Esophagus (tissue), 2 donors: ENCODE measurements at regions not wholly inside any gene's neighbourhood (a gene's known extent, or its start where the extent isn't known, plus 50 kb on each side); places are given as distances from the start of the nearest gene placed in this dataset.
"Not testable (repeated sequence)": the region's sequence is repeated elsewhere in the genome, so short reads cannot be mapped to it uniquely, and the experiment has no call there.

Experiments used
- H3K27ac ChIP-seq, 2 donors: one replicate each; pipeline ENCODE4 v1.5.1; 2013; ENCODE audit warnings: low read depth in 2 of 2, mild to moderate bottlenecking in 2 of 2, inconsistent platforms in 1 of 2, low read length in 1 of 2, moderate library complexity in 1 of 2
- H3K27me3 ChIP-seq, 2 donors: one replicate each; pipeline ENCODE4 v1.6.1; 2013; ENCODE audit warnings: low read length in 2 of 2, control low read depth in 1 of 2, mild to moderate bottlenecking in 1 of 2; ENCODE audit not compliant: insufficient read depth in 2 of 2, control insufficient read depth in 1 of 2
- H3K36me3 ChIP-seq, 2 donors: one replicate each; pipeline ENCODE4 v1.6.1; 2013; ENCODE audit warnings: low read length in 1 of 2; ENCODE audit not compliant: control insufficient read depth in 2 of 2, insufficient read depth in 2 of 2
- H3K4me1 ChIP-seq, 2 donors: one replicate each; pipeline ENCODE4 v1.6.1; 2013; ENCODE audit warnings: low read length in 1 of 2; ENCODE audit not compliant: control insufficient read depth in 2 of 2, insufficient read depth in 2 of 2
- H3K4me3 ChIP-seq, 2 donors: one replicate each; pipeline ENCODE4 v1.5.1; 2013; ENCODE audit warnings: low read length in 2 of 2, mild to moderate bottlenecking in 2 of 2, low read depth in 1 of 2, moderate library complexity in 1 of 2
- H3K9me3 ChIP-seq, 2 donors: one replicate each; pipeline ENCODE4 v1.6.1; 2013; ENCODE audit warnings: mild to moderate bottlenecking in 2 of 2, low read depth in 1 of 2, low read length in 1 of 2, moderate library complexity in 1 of 2; ENCODE audit not compliant: control insufficient read depth in 2 of 2, insufficient read depth in 1 of 2
- WGBS, 2 donors: extraction: QIAGEN DNeasy Blood & Tissue Kit; methylation state at CpG; one replicate each; pipeline ENCODE4 v1.1.7; 2013; 5-methylcytosine and 5-hydroxymethylcytosine counted together
- donor health status: healthy with polysubstance abuse.
- donor health status: Bipolar disorder and iron deficiency.

GRCh38 chr6:135555550-135555949, 58.0 kb upstream of the AHI1 start:
- Histone ChIP-seq H3K4me3 (no peak overlapping the region), H3K9me3 (no peaks in the 10 kb centered on the region), H3K27me3 (no peaks in the 10 kb centered on the region), H3K36me3 (no peaks in the 10 kb centered on the region), H3K27ac (no peak overlapping the region), H3K4me1 (no peaks in the 10 kb centered on the region)
- 79 to 83% methylated on average over 4 of the region's 4 CpGs for WGBS, 2 donors

GRCh38 chr6:135557582-135557981, 60.0 kb upstream of the AHI1 start:
- H3K27me3 ChIP-seq: no peaks in the 10 kb centered on the region
- H3K4me1 ChIP-seq: no peaks in the 10 kb centered on the region
- no peaks in the 10 kb centered on the region for H3K9me3 ChIP-seq
- H3K36me3 ChIP-seq: no peaks in the 10 kb centered on the region
- H3K4me3 ChIP-seq: no peak overlapping the region
- no peak overlapping the region for H3K27ac ChIP-seq
- 88 to 93% methylated on average over 2 of the region's 2 CpGs for WGBS, 2 donors

DNA sequence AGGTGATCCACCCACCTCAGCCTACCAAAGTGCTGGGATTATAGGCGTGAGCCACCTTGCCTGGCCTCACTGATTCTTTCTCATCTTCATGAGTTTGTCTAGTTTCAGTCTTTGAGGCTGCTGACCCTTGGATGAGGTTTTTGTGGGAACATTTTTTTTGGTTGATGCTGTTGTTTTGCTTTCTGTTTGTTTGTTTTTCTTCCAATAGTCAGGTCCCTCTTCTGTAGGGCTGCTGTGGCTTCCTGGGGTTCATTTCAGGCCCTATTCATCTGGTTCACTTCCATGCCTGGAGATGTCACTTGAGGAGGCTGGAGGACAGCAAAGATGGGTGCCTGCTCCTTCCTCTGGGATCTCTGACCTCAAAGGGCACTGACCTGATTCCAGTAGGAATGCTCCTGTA, 68.1 kb upstream of the AHI1 start:
- H3K4me1 ChIP-seq, H3K4me3 ChIP-seq, H3K27ac ChIP-seq, H3K27me3 ChIP-seq, H3K9me3 ChIP-seq, H3K36me3 ChIP-seq: not testable (repeated sequence)
- WGBS, 2 donors: 95 to 96% methylated on average over 1 of the region's 1 CpG

DNA sequence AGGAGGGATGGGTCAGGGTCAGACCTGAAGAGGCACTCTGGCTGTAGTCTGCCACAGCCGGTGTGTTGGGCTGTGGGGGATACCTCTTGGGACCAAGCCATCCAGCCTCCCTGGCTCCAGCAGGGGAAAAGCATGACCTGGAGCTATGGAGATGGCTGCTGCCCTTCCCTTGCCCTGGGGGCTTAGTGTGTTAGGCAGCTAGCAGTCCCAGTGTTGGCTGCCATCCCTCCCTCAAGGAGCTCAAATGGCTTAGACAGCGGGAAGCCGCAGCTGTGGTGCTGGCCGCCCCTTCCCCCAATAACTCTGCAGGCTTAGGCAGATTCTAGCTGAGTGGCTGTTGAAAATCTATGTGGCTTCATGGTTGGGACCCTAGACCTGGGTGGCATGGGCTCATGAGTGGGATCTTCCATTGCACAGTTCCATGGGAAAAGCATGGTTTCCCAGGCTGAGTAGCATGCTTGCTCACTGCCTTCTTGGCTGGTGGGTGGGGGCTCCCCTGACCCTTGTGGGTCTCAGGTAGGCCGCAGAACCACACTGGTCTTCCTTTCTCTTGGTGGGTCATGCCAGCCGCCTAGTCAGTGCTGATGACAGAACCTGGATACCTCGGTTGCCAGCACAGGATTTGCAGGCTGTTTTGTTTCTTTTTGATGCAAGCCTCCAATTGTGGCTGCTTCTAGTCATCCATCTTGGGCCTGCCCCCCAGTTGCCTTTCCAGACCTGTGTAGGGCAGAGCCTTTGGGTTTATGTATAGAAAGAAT, 69.0 kb upstream of the AHI1 start:
- Histone ChIP-seq H3K27ac (no peak overlapping the region), H3K9me3 (peaks cover 0 to 2% of the 10 kb centered on the region in 2 donors), H3K27me3 (no peaks in the 10 kb centered on the region), H3K4me1 (no peaks in the 10 kb centered on the region), H3K4me3 (no peak overlapping the region), H3K36me3 (no peaks in the 10 kb centered on the region)
- WGBS, 2 donors: 94 to 98% methylated on average over 7 of the region's 7 CpGs

DNA sequence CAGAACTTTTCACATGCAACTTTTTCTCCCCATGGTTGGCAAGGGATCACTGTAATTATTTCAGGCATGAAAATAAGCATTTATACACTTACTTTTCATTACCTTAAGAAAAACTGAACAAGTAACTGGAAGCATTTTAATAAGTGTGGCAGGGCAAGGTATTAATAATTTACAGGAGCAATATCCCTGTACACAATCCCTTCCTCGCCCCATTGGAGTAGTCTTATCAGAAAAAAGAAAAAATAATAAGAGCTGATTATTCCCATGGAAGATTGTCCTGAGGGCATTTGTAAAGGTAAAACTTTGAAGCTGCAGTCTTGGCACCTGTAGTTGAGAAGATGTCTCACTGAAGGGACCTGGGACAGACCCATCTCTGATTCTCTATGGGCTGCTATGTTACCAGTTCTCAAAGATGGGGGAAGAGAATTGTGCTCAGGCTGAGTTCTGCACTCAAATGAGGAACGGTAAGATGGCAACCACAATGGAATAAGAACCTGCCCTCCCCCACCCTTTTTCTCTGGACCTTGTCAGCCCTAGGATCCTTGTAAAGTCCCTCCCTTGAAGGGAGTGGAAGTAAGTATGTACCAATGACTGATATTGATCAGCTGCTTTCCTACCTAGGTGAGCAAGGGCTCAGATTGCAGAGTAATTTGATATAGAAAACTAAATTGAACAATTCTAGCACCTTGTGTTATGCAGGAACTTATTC, 70.0 kb upstream of the AHI1 start:
- Histone ChIP-seq H3K4me1 (no peaks in the 10 kb centered on the region), H3K36me3 (no peaks in the 10 kb centered on the region), H3K27ac (no peak overlapping the region), H3K27me3 (no peaks in the 10 kb centered on the region), H3K9me3 (peaks cover 0 to 2% of the 10 kb centered on the region in 2 donors), H3K4me3 (no peak overlapping the region)
- 66 to 88% methylated on average over 2 of the region's 2 CpGs for WGBS, 2 donors

DNA sequence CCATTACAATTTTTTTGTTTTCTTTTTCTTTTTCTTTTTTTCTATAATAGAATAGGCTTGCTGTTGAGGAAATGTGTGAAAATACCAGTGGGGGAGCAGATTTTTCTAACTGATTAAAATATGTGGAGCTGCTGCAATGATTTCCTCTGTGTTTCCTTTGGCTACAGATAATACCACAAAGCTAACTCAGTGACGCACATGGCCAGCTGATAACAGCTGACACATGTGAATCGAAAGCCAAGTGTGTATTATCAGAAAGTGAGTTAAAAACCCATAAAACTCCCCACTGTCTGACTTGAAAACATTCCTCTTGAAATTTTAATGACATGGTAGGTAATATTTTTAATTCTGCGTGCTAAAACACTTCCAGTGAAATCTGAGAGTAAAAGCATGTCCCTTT, 70.8 kb upstream of the AHI1 start:
- Histone ChIP-seq H3K9me3 (peaks cover 0 to 2% of the 10 kb centered on the region in 2 donors), H3K27ac (no peak overlapping the region), H3K4me3 (no peak overlapping the region), H3K36me3 (no peaks in the 10 kb centered on the region), H3K4me1 (no peaks in the 10 kb centered on the region), H3K27me3 (no peaks in the 10 kb centered on the region)
- WGBS, 2 donors: 38 to 46% methylated on average over 3 of the region's 3 CpGs

- no peak overlapping the region for H3K4me3 ChIP-seq
- WGBS, 2 donors: 81 to 83% methylated on average over 1 of the region's 1 CpG
- H3K36me3 ChIP-seq: no peaks in the 10 kb centered on the region
- no peaks in the 10 kb centered on the region for H3K27me3 ChIP-seq
- H3K27ac ChIP-seq: no peak overlapping the region
- no peaks in the 10 kb centered on the region for H3K4me1 ChIP-seq
- H3K9me3 ChIP-seq: no peaks in the 10 kb centered on the region
Measured at GRCh38 chr6:135572051-135572450, 74.5 kb upstream of the AHI1 start.

DNA sequence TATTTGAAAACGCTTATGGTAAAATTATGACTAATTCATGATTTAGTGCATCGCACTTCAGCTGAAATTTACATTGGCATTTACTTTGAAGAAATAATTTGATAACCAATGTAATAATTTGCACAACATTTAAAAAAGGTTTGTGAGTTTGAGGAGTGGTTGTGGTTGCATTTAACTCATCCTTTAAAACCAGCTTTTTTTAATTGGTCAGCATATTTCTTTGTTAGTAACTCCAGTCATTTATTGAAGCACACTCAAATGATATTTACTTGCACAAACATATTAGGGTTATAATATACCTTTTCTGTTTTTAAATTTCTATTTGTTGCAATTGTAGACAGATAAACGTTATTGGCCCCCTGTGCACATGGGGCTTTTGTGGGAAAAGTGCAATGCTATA, 78.1 kb upstream of the AHI1 start:
- 83 to 89% methylated on average over 3 of the region's 3 CpGs for WGBS, 2 donors
- no peaks in the 10 kb centered on the region for H3K27me3 ChIP-seq
- H3K4me1 ChIP-seq: no peaks in the 10 kb centered on the region
- no peaks in the 10 kb centered on the region for H3K9me3 ChIP-seq
- no peaks in the 10 kb centered on the region for H3K36me3 ChIP-seq
- no peak overlapping the region for H3K27ac ChIP-seq
- H3K4me3 ChIP-seq: no peak overlapping the region

- H3K27ac ChIP-seq: no peak overlapping the region
- H3K4me1 ChIP-seq: no peaks in the 10 kb centered on the region
- no peak overlapping the region for H3K4me3 ChIP-seq
- no peaks in the 10 kb centered on the region for H3K36me3 ChIP-seq
- H3K9me3 ChIP-seq: no peaks in the 10 kb centered on the region
- no peaks in the 10 kb centered on the region for H3K27me3 ChIP-seq
- 53 to 81% methylated on average over 1 of the region's 1 CpG for WGBS, 2 donors
Measured at GRCh38 chr6:135576055-135576454, 78.5 kb upstream of the AHI1 start.

DNA sequence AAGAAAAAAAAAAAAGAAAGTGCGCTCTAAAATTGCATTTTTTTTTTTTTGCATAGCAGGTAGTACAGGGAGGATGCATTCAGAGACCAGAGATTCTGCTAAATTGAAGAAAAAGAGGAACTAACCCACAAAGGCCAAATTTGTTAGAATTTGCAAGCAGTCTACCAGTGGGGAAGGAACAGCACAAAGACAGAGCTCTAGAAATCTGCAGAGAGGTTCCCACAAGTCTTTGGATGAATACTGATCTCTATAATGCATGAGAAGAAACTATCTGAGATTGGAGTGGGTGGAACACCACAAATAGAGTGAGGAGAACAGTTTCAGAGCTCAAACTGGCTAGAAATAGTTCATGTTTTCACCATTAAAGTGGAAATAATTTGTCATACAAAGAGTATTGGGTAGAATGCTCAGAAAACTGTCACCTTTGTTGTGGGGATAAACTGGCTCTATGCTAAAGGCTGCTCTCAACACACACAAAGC, 79.6 kb upstream of the AHI1 start:
- Histone ChIP-seq H3K4me3 (no peak overlapping the region), H3K4me1 (no peaks in the 10 kb centered on the region), H3K27me3 (no peaks in the 10 kb centered on the region), H3K9me3 (no peaks in the 10 kb centered on the region), H3K27ac (no peak overlapping the region), H3K36me3 (no peaks in the 10 kb centered on the region)
- 85 to 92% methylated on average over 1 of the region's 1 CpG for WGBS, 2 donors
